Retinal pigment epithelial cell (primary cell): ENCODE measurements at regions not wholly inside any gene's neighbourhood (a gene's known extent, or its start where the extent isn't known, plus 50 kb on each side); places are given as distances from the start of the nearest gene placed in this dataset.
"Not testable (repeated sequence)": the region's sequence is repeated elsewhere in the genome, so short reads cannot be mapped to it uniquely, and the experiment has no call there.

ENCODE experiments used
- DNase-seq: peaks from one replicate; pipeline ENCODE4 v3.0.0-alpha.2; 2010; ENCODE audit warnings: low read depth
- H3K4me3 ChIP-seq: 2 replicates; pipeline ENCODE4 v1.5.1; 2011; ENCODE audit warnings: mild to moderate bottlenecking, low read length, control low read depth, moderate library complexity
- CTCF ChIP-seq: conservative IDR thresholded peaks from 2 replicates; pipeline ENCODE4 v1.5.1; 2011; ENCODE audit warnings: low read depth, low read length, control low read depth, inconsistent platforms

- TF ChIP-seq CTCF, result no peak
- H3K4me3 ChIP-seq, result no peak overlapping the region
- DNase-seq, result no peak
Measured at GRCh38 chr16:9345880-9346279, 254.4 kb downstream of the HAPSTR1 start.

- DNase-seq, result no peak
- TF ChIP-seq CTCF, result no peak
- no peak overlapping the region for H3K4me3 ChIP-seq
Measured at GRCh38 chr16:9348912-9349311, 257.5 kb downstream of the HAPSTR1 start.

GRCh38 chr16:9349373-9349960, 258.0 kb downstream of the HAPSTR1 start:
- not testable (repeated sequence) for DNase-seq

GRCh38 chr16:9350119-9350799, 258.8 kb downstream of the HAPSTR1 start:
- H3K4me3 ChIP-seq, DNase-seq: not testable (repeated sequence)

More at GRCh38 chr16:9349373-9349960, 258.0 kb downstream of the HAPSTR1 start:
- not testable (repeated sequence) for H3K4me3 ChIP-seq

GRCh38 chr16:9351440-9351839, 260.0 kb downstream of the HAPSTR1 start:
- no peak for DNase-seq
- no peak for TF ChIP-seq CTCF
- H3K4me3 ChIP-seq, result no peak overlapping the region

GRCh38 chr16:9351841-9352434, 260.5 kb downstream of the HAPSTR1 start:
- no peak for TF ChIP-seq CTCF
- H3K4me3 ChIP-seq, result no peak overlapping the region
- no peak for DNase-seq

- no peak for TF ChIP-seq CTCF
- no peak for DNase-seq
- no peak overlapping the region for H3K4me3 ChIP-seq
Measured at GRCh38 chr16:9357829-9358228, 266.4 kb downstream of the HAPSTR1 start.

- no peak overlapping the region for H3K4me3 ChIP-seq
- no peak for TF ChIP-seq CTCF
- DNase-seq, result no peak
Measured at GRCh38 chr16:9360075-9360474, 268.6 kb downstream of the HAPSTR1 start.
